NCI-H1417 (cell line): ENCODE measurements at regions not wholly inside any gene's neighbourhood (a gene's known extent, or its start where the extent isn't known, plus 50 kb on each side); places are given as distances from the start of the nearest gene placed in this dataset.

Experiments
- DNase-seq, 3 experiments: peaks; one replicate each; lab custom pipeline; 2025; lab: John Stamatoyannopoulos, UW

GRCh38 chr21:32216293-32216692 is 62.6 kb downstream of the MIS18A start:
- DNase-seq, result no peak

- DNase-seq, result no peak
Measured at GRCh38 chr21:32215306-32215685, 63.6 kb downstream of the MIS18A start.

GRCh38 chr21:32214654-32215305 is 64.1 kb downstream of the MIS18A start:
- no peak for DNase-seq

- no peak for DNase-seq
Measured at GRCh38 chr21:32212116-32212515, 66.7 kb downstream of the MIS18A start.

- no peak for DNase-seq
Measured at GRCh38 chr21:32211306-32211705, 67.5 kb downstream of the MIS18A start.

GRCh38 chr21:32209580-32209979 is 69.3 kb downstream of the MIS18A start:
- no peak for DNase-seq

- peak; percentile 21 to 70 (median 27) for DNase-seq
Measured at GRCh38 chr21:32207406-32207716, 71.5 kb downstream of the MIS18A start.

GRCh38 chr21:32206631-32207405 is 72.0 kb downstream of the MIS18A start:
- DNase-seq, result no peak

GRCh38 chr21:32203877-32204480 is 74.9 kb downstream of the MIS18A start:
- DNase-seq, result no peak

- DNase-seq, result no peak
Measured at GRCh38 chr21:32200029-32200428, 78.8 kb downstream of the MIS18A start.

- DNase-seq, result peak in 1 of 3 experiments; percentile 17
Measured at GRCh38 chr21:32198384-32198783, 80.5 kb downstream of the MIS18A start.

- DNase-seq, result peak in 2 of 3 experiments; percentile 51 to 91
Measured at GRCh38 chr21:32197896-32198295, 81.0 kb downstream of the MIS18A start.

GRCh38 chr21:32196001-32196400 is 82.8 kb downstream of the MIS18A start:
- DNase-seq, result no peak

- no peak for DNase-seq
Measured at GRCh38 chr21:32193098-32193465, 85.8 kb downstream of the MIS18A start.

GRCh38 chr21:32192291-32193097 is 86.4 kb downstream of the MIS18A start:
- DNase-seq, result no peak

- peak in 2 of 3 experiments; percentile 28 to 66 for DNase-seq
Measured at GRCh38 chr21:32190493-32191144, 88.2 kb downstream of the MIS18A start.

- no peak for DNase-seq
Measured at GRCh38 chr21:32189688-32190483, 89.0 kb downstream of the MIS18A start.

- peak in 2 of 3 experiments; percentile 49 to 77 for DNase-seq
Measured at GRCh38 chr21:32186804-32187203, 92.0 kb downstream of the MIS18A start.

GRCh38 chr21:32185726-32186125 is 93.1 kb downstream of the MIS18A start:
- DNase-seq, result no peak

GRCh38 chr21:32185103-32185502 is 93.7 kb downstream of the MIS18A start:
- DNase-seq, result no peak

- peak in 1 of 3 experiments; percentile 40 for DNase-seq
Measured at GRCh38 chr21:32184485-32184884, 94.4 kb downstream of the MIS18A start.
